ENCODE measurements at regions not wholly inside any gene's neighbourhood (a gene's known extent, or its start where the extent isn't known, plus 50 kb on each side); places are given as distances from the start of the nearest gene placed in this dataset.

DNA sequence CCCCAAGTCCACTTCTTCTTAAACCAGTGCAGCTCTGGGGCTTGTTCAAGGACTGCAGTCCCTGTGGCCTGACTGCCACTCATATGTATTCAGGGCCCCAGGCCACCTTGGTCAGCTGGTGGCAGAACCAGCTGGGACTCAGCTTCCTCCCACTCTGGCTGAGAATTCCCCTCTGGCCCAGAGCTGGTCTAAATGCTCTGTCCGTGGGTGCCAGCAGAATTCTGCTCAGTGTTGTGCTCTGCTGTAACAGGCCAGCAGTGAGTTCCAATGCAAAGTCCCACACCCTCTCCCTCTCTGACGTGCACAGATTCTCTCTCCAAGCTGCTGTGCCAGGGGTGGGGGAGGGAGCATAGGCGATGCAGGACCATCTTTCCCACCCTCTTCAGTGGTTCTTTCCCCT lies 210.4 kb upstream of the RGS6 start:
- DNase-seq (ENCODE audit: low read depth, low spot score): no peak
- H3K4me3 ChIP-seq (ENCODE audit: insufficient read length, low read depth): no peak overlapping the region
- no peaks in the 10 kb centered on the region for H3K27me3 ChIP-seq (ENCODE audit: insufficient read depth, insufficient read length)
- no peak overlapping the region for H3K9ac ChIP-seq (ENCODE audit: insufficient read length, low read depth)
- peaks cover 2% of the 10 kb centered on the region for H3K4me1 ChIP-seq (ENCODE audit: insufficient read depth, insufficient read length)
- H3K9me3 ChIP-seq (ENCODE audit: insufficient read depth, low read length): no peaks in the 10 kb centered on the region
- peaks cover 14% of the 10 kb centered on the region for H3K36me3 ChIP-seq (ENCODE audit: insufficient read depth, insufficient read length, low read length)
- no peak for TF ChIP-seq ZNF274 (IDR thresholded peaks at IDR 0.05; ENCODE audit: low read depth, low read length)
- TF ChIP-seq SUZ12 (IDR thresholded peaks at IDR 0.05; ENCODE audit: extremely low read depth, insufficient read depth, insufficient read length): no peak
- no peak for TF ChIP-seq YY1 (IDR thresholded peaks at IDR 0.05; ENCODE audit: insufficient read depth, insufficient read length)

DNA sequence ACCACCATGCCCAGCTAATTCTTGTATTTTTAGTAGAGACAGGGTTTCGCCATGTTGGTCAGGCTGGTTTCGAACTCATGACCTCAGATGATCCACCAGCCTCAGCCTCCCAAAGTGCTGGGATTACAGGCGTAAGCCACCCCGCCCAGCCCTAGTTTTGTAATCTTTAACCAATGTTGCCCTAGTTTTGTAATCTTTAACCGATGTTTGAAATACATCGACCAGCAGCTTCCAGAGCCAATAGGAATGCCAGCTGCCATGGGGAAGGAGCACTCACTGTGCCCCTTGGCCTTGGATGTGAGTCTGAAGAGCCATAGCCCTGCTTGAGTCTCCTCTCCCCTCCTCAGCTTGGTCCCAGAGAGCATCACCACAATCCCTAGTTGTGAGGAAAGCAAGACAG lies 209.3 kb upstream of the RGS6 start:
- Histone ChIP-seq H3K36me3 (ENCODE audit: insufficient read depth, insufficient read length, low read length) (peaks cover 14% of the 10 kb centered on the region), H3K4me3 (ENCODE audit: insufficient read length, low read depth) (no peak overlapping the region), H3K9me3 (ENCODE audit: insufficient read depth, low read length) (no peaks in the 10 kb centered on the region), H3K4me1 (ENCODE audit: insufficient read depth, insufficient read length) (peaks cover 2% of the 10 kb centered on the region), H3K9ac (ENCODE audit: insufficient read length, low read depth) (no peak overlapping the region), H3K27me3 (ENCODE audit: insufficient read depth, insufficient read length) (no peaks in the 10 kb centered on the region)
- TF ChIP-seq SUZ12 (IDR thresholded peaks at IDR 0.05; ENCODE audit: extremely low read depth, insufficient read depth, insufficient read length) (no peak), ZNF274 (IDR thresholded peaks at IDR 0.05; ENCODE audit: low read depth, low read length) (no peak), YY1 (IDR thresholded peaks at IDR 0.05; ENCODE audit: insufficient read depth, insufficient read length) (no peak)
- DNase-seq (ENCODE audit: low read depth, low spot score): no peak

DNA sequence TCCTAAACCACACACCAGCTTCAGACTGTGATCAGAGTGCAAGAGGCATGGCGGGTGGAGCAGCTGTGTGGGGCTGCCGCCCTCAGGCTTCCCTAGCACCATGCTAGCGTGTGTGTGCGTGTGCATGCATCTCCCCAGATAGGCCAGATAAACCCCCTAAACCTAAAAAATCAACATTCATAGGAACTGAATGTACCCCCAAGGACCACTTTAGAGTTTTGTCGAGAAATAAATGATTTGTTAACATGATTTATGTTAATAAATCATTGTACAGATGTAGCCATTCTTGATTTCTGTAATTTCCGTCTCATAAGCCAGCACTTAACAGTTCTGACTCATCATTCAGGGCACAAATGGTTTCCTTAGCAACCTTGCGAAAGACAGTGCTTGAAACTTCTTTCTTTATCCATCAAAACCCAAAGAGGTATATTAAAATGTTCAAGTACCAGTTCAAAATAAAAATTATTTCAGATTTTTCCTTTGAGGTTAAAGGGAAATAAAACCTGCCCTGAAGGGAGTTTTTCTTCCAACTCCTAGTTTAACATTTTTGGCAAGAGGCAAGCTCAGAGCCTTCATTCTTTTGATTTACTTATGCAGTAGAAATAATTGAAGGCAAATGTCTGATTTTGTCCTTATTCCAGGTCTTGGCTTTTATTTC lies 206.2 kb upstream of the RGS6 start:
- peaks cover 27% of the 10 kb centered on the region for H3K36me3 ChIP-seq (ENCODE audit: insufficient read depth, insufficient read length, low read length)
- no peak for TF ChIP-seq SUZ12 (IDR thresholded peaks at IDR 0.05; ENCODE audit: extremely low read depth, insufficient read depth, insufficient read length)
- no peak for TF ChIP-seq ZNF274 (IDR thresholded peaks at IDR 0.05; ENCODE audit: low read depth, low read length)
- TF ChIP-seq YY1 (IDR thresholded peaks at IDR 0.05; ENCODE audit: insufficient read depth, insufficient read length): no peak

DNA sequence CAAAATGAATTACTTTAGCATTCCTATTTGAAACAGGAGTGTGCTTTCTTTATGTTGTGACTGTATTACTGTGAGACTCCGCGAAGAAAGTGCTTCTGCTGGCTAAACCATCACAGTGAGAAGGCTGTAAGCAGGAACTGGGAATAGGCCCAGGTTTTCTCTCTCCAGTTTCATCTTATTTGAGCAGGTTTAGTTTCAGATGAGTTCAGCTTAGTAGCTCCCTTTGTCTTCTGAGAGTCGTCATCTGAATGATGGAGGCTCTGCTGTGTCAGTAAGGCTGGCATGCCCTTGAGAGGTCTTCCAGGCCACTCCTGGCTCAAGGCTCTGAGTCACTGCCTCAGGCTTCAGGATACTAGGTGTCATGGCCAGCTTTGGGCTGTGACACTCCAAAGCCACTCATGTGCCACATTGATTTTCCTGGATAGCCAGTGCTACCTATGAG lies 205.6 kb upstream of the RGS6 start:
- TF ChIP-seq YY1 (IDR thresholded peaks at IDR 0.05; ENCODE audit: insufficient read depth, insufficient read length): no peak
- no peak for TF ChIP-seq ZNF274 (IDR thresholded peaks at IDR 0.05; ENCODE audit: low read depth, low read length)
- TF ChIP-seq SUZ12 (IDR thresholded peaks at IDR 0.05; ENCODE audit: extremely low read depth, insufficient read depth, insufficient read length): no peak
- H3K4me3 ChIP-seq (ENCODE audit: insufficient read length, low read depth): no peak overlapping the region
- H3K9ac ChIP-seq (ENCODE audit: insufficient read length, low read depth): no peak overlapping the region
- no peaks in the 10 kb centered on the region for H3K27me3 ChIP-seq (ENCODE audit: insufficient read depth, insufficient read length)
- no peak for DNase-seq (ENCODE audit: low read depth, low spot score)
- H3K36me3 ChIP-seq (ENCODE audit: insufficient read depth, insufficient read length, low read length): peaks cover 31% of the 10 kb centered on the region
- H3K4me1 ChIP-seq (ENCODE audit: insufficient read depth, insufficient read length): no peaks in the 10 kb centered on the region
- no peaks in the 10 kb centered on the region for H3K9me3 ChIP-seq (ENCODE audit: insufficient read depth, low read length)

More for the DNA sequence above, 206.2 kb upstream of the RGS6 start:
- Histone ChIP-seq H3K27me3 (ENCODE audit: insufficient read depth, insufficient read length) (no peaks in the 10 kb centered on the region), H3K4me1 (ENCODE audit: insufficient read depth, insufficient read length) (peaks cover 2% of the 10 kb centered on the region), H3K9ac (ENCODE audit: insufficient read length, low read depth) (no peak overlapping the region), H3K4me3 (ENCODE audit: insufficient read length, low read depth) (no peak overlapping the region), H3K9me3 (ENCODE audit: insufficient read depth, low read length) (no peaks in the 10 kb centered on the region)
- DNase-seq (ENCODE audit: low read depth, low spot score): no peak

DNA sequence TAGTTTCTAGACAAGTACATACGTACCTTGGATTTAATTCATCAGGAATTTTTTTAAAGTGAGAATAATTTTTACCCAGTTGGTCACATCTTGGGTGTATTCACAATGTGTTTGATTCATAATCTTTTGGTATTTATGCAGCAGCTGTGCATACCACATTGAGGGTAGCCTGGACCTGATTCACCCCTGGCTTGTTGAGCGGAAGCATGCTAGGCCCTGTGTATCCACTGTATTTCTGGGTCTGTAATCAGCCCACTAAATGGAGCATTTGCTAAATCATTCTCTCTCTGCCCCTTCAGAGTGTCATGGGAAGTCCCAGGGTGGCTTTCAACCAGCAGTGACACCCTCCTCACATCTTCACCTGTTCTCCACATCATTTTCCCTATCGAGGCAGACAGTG lies 203.8 kb upstream of the RGS6 start:
- Histone ChIP-seq H3K4me3 (ENCODE audit: insufficient read length, low read depth) (no peak overlapping the region), H3K9me3 (ENCODE audit: insufficient read depth, low read length) (no peaks in the 10 kb centered on the region), H3K27me3 (ENCODE audit: insufficient read depth, insufficient read length) (no peaks in the 10 kb centered on the region), H3K9ac (ENCODE audit: insufficient read length, low read depth) (no peak overlapping the region), H3K4me1 (ENCODE audit: insufficient read depth, insufficient read length) (no peaks in the 10 kb centered on the region), H3K36me3 (ENCODE audit: insufficient read depth, insufficient read length, low read length) (peaks cover 31% of the 10 kb centered on the region)
- TF ChIP-seq ZNF274 (IDR thresholded peaks at IDR 0.05; ENCODE audit: low read depth, low read length): no peak
- no peak for TF ChIP-seq SUZ12 (IDR thresholded peaks at IDR 0.05; ENCODE audit: extremely low read depth, insufficient read depth, insufficient read length)
- no peak for TF ChIP-seq YY1 (IDR thresholded peaks at IDR 0.05; ENCODE audit: insufficient read depth, insufficient read length)
- DNase-seq (ENCODE audit: low read depth, low spot score): no peak

DNA sequence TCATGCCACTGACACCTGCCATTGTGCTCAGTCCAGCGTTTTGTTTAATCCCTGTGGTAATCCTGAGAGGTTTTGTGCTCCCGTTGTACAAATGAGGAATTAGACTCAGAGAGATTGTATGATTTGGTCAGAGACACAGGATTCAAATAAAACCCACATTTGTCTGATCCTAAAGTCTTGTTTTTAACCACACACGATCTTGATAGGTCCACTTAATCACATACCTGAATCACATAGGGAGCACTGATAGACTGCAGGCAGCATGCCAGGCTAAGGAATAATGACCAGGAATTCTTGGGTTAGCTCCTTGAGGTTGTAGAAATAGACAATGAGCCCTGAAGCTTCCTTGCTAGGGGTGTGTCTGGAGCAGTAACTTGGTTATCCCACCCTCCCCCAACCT lies 202.6 kb upstream of the RGS6 start:
- peaks cover 36% of the 10 kb centered on the region for H3K36me3 ChIP-seq (ENCODE audit: insufficient read depth, insufficient read length, low read length)
- no peak for DNase-seq (ENCODE audit: low read depth, low spot score)
- no peaks in the 10 kb centered on the region for H3K9me3 ChIP-seq (ENCODE audit: insufficient read depth, low read length)
- H3K27me3 ChIP-seq (ENCODE audit: insufficient read depth, insufficient read length): no peaks in the 10 kb centered on the region
- TF ChIP-seq SUZ12 (IDR thresholded peaks at IDR 0.05; ENCODE audit: extremely low read depth, insufficient read depth, insufficient read length) (no peak), ZNF274 (IDR thresholded peaks at IDR 0.05; ENCODE audit: low read depth, low read length) (no peak), YY1 (IDR thresholded peaks at IDR 0.05; ENCODE audit: insufficient read depth, insufficient read length) (no peak)
- no peak overlapping the region for H3K9ac ChIP-seq (ENCODE audit: insufficient read length, low read depth)
- no peaks in the 10 kb centered on the region for H3K4me1 ChIP-seq (ENCODE audit: insufficient read depth, insufficient read length)
- no peak overlapping the region for H3K4me3 ChIP-seq (ENCODE audit: insufficient read length, low read depth)

DNA sequence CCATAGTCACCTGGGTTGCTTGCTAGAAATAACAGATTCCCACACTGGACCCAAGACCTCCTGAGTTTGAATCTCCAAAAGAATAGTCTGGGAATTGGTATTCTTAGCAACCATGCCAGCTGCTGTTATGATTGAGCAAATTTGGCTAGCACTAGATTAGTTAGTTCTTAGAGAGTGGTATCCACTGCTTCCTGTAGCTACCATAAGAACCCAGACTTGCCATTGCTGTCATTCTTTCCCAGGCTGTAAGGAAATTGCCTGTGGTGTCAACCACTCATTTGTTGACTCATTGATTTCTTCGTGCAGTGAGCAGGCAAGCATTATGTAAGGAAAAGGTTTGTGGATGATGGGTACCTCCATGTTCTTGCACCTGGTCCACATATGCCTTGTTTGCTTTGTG lies 201.8 kb upstream of the RGS6 start:
- Histone ChIP-seq H3K4me1 (ENCODE audit: insufficient read depth, insufficient read length) (no peaks in the 10 kb centered on the region), H3K9ac (ENCODE audit: insufficient read length, low read depth) (no peak overlapping the region), H3K27me3 (ENCODE audit: insufficient read depth, insufficient read length) (no peaks in the 10 kb centered on the region), H3K4me3 (ENCODE audit: insufficient read length, low read depth) (no peak overlapping the region), H3K9me3 (ENCODE audit: insufficient read depth, low read length) (no peaks in the 10 kb centered on the region), H3K36me3 (ENCODE audit: insufficient read depth, insufficient read length, low read length) (peaks cover 32% of the 10 kb centered on the region)
- no peak for DNase-seq (ENCODE audit: low read depth, low spot score)
- no peak for TF ChIP-seq SUZ12 (IDR thresholded peaks at IDR 0.05; ENCODE audit: extremely low read depth, insufficient read depth, insufficient read length)
- TF ChIP-seq YY1 (IDR thresholded peaks at IDR 0.05; ENCODE audit: insufficient read depth, insufficient read length): no peak
- no peak for TF ChIP-seq ZNF274 (IDR thresholded peaks at IDR 0.05; ENCODE audit: low read depth, low read length)
